Keratinocyte (primary cell): ENCODE measurements at regions not wholly inside any gene's neighbourhood (a gene's known extent, or its start where the extent isn't known, plus 50 kb on each side); places are given as distances from the start of the nearest gene placed in this dataset.
A peak's percentile ranks its signal among the peaks of the same experiment; 100 is the strongest.

Source experiments
- DNase-seq: peaks from one replicate; pipeline ENCODE4 v3.0.0-alpha.2; 2011; ENCODE audit warnings: low read depth, missing footprints, low spot score
- FAIRE-seq: peaks from 2 replicates; lab custom pipeline; 2011; peaks lifted over from hg19 to GRCh38; lab: Jason Lieb, UNC
- H2AFZ ChIP-seq: 2 replicates; pipeline ENCODE4 v1.6.0; 2012; ENCODE audit warnings: low read length, control low read depth, inconsistent platforms; ENCODE audit not compliant: control insufficient read depth
- H3K27ac ChIP-seq: 2 replicates; pipeline ENCODE4 v1.5.1; 2011; ENCODE audit warnings: low read length; ENCODE audit not compliant: control insufficient read depth, insufficient read depth
- H3K27me3 ChIP-seq: 3 replicates; pipeline ENCODE4 v1.6.0; 2011; ENCODE audit warnings: low read length; ENCODE audit not compliant: control insufficient read depth, insufficient read depth; ENCODE audit errors: extremely low read depth
- H3K36me3 ChIP-seq, 2 experiments: 2 replicates in 1 of 2; 3 replicates in 1 of 2; pipeline ENCODE4 v1.5.1; 2011; ENCODE audit warnings: low read length in 2 of 2, mild to moderate bottlenecking in 1 of 2; ENCODE audit not compliant: control insufficient read depth in 2 of 2, insufficient read depth in 2 of 2; ENCODE audit errors: extremely low read depth in 1 of 2
- H3K4me1 ChIP-seq: 3 replicates; pipeline ENCODE4 v1.5.1; 2011; ENCODE audit warnings: low read length; ENCODE audit not compliant: control insufficient read depth, insufficient read depth; ENCODE audit errors: extremely low read depth
- H3K4me2 ChIP-seq: 3 replicates; pipeline ENCODE4 v1.6.0; 2011; ENCODE audit warnings: low read depth, low read length; ENCODE audit not compliant: control insufficient read depth, insufficient read depth; ENCODE audit errors: extremely low read depth
- H3K4me3 ChIP-seq, 3 experiments: fragments of 200-600 bp in 1 of 3; sonication (generic) in 1 of 3; 2 replicates in 2 of 3; 3 replicates in 1 of 3; pipeline ENCODE4 v1.5.1; 2011 to 2016; ENCODE audit warnings: low read length in 3 of 3, mild to moderate bottlenecking in 3 of 3, control low read depth in 2 of 3, inconsistent platforms in 1 of 3, low read depth in 1 of 3, mixed read lengths in 1 of 3, mixed run types in 1 of 3, moderate library complexity in 1 of 3; ENCODE audit not compliant: control insufficient read depth in 2 of 3, insufficient read depth in 2 of 3; ENCODE audit errors: extremely low read depth in 1 of 3
- H3K79me2 ChIP-seq: 2 replicates; pipeline ENCODE4 v1.6.0; 2012; ENCODE audit warnings: low read length; ENCODE audit not compliant: control insufficient read depth, insufficient read depth
- H3K9ac ChIP-seq: 3 replicates; pipeline ENCODE4 v1.6.0; 2011; ENCODE audit warnings: low read length; ENCODE audit not compliant: control insufficient read depth, insufficient read depth; ENCODE audit errors: extremely low read depth
- H3K9me1 ChIP-seq: 3 replicates; pipeline ENCODE4 v1.6.0; 2011; ENCODE audit warnings: low read length; ENCODE audit not compliant: control insufficient read depth, insufficient read depth; ENCODE audit errors: extremely low read depth
- H3K9me3 ChIP-seq: 2 replicates; pipeline ENCODE4 v1.5.1; 2012; ENCODE audit warnings: low read depth, low read length; ENCODE audit not compliant: control insufficient read depth
- H4K20me1 ChIP-seq: 3 replicates; pipeline ENCODE4 v1.6.0; 2011; ENCODE audit warnings: low read length; ENCODE audit not compliant: control insufficient read depth, insufficient read depth; ENCODE audit errors: extremely low read depth
- EZH2 ChIP-seq: IDR thresholded peaks from one replicate; pipeline ENCODE4 v1.6.1; 2012; ENCODE audit warnings: inconsistent platforms, mild to moderate bottlenecking, low read length, moderate library complexity
- dilution Hi-C: fragments of 300-500 bp; cut with MboI; formaldehyde crosslinking; loops from one replicate; pipeline ENCODE4 v1.7.0; 2020; ENCODE audit warnings: low sequenced_read_pairs; ENCODE audit not compliant: extremely low pct_ligation_motif_present
- TF ChIP-seq, protein P1 (sequence below), 3 experiments: IDR thresholded peaks in 1 of 3; conservative IDR thresholded peaks in 1 of 3; optimal IDR thresholded peaks in 1 of 3; 2 replicates in 2 of 3; 3 replicates in 1 of 3; pipeline versions ENCODE3 to v1.5.1; 2011; ENCODE audit warnings: low read length in 3 of 3, mild to moderate bottlenecking in 3 of 3, moderate library complexity in 2 of 3, control low read depth in 1 of 3, inconsistent platforms in 1 of 3; ENCODE audit not compliant: insufficient read depth in 2 of 3; ENCODE audit errors: extremely low read depth in 1 of 3

DNA sequence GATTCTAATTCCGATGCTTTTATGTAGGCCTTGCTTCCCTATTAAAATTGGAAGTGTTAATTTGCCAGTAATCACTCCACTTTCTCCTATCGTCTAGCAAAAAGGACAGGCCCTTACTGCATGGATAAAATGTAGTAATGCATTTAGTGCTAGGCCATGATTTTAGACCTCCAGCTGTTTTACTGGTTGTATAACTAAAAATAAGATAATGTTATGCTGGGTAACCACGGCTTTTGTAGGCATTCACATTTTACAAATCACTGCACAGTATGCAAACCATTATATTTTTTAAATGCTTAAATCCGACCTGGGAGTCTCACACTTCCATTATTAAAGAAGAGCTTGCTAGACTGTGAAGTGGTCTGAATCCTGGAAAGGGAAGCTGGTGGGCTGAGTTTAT is 179.5 kb downstream of the TFAP2A start:
- H3K36me3 ChIP-seq = no peaks in the 10 kb centered on the region
- H3K27ac ChIP-seq = no peak overlapping the region
- no peaks in the 10 kb centered on the region for H3K79me2 ChIP-seq
- no peak for TF ChIP-seq EZH2
- TF ChIP-seq, protein P1, sequence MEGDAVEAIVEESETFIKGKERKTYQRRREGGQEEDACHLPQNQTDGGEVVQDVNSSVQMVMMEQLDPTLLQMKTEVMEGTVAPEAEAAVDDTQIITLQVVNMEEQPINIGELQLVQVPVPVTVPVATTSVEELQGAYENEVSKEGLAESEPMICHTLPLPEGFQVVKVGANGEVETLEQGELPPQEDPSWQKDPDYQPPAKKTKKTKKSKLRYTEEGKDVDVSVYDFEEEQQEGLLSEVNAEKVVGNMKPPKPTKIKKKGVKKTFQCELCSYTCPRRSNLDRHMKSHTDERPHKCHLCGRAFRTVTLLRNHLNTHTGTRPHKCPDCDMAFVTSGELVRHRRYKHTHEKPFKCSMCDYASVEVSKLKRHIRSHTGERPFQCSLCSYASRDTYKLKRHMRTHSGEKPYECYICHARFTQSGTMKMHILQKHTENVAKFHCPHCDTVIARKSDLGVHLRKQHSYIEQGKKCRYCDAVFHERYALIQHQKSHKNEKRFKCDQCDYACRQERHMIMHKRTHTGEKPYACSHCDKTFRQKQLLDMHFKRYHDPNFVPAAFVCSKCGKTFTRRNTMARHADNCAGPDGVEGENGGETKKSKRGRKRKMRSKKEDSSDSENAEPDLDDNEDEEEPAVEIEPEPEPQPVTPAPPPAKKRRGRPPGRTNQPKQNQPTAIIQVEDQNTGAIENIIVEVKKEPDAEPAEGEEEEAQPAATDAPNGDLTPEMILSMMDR (optimal IDR thresholded peaks at IDR 0.05 in 1 of 3, IDR thresholded peaks at IDR 0.05 in 1 of 3, conservative IDR thresholded peaks at IDR 0.05 in 1 of 3; ENCODE audit: extremely low read depth in 1 of 3, insufficient read depth in 2 of 3, low read length in 3 of 3) = no peak
- no peaks in the 10 kb centered on the region for H3K27me3 ChIP-seq
- DNase-seq = no peak
- peaks cover 22% of the 10 kb centered on the region for H3K4me1 ChIP-seq
- no peaks in the 10 kb centered on the region for H3K9me3 ChIP-seq
- H3K4me3 ChIP-seq = no peak overlapping the region
- H3K4me2 ChIP-seq = no peak overlapping the region
- peak overlapping the region; percentile 63 for H2AFZ ChIP-seq
- no peaks in the 10 kb centered on the region for H3K9me1 ChIP-seq
- H3K9ac ChIP-seq = no peak overlapping the region
- no peaks in the 10 kb centered on the region for H4K20me1 ChIP-seq
- FAIRE-seq = no peak
- dilution Hi-C loops = no loop called here

DNA sequence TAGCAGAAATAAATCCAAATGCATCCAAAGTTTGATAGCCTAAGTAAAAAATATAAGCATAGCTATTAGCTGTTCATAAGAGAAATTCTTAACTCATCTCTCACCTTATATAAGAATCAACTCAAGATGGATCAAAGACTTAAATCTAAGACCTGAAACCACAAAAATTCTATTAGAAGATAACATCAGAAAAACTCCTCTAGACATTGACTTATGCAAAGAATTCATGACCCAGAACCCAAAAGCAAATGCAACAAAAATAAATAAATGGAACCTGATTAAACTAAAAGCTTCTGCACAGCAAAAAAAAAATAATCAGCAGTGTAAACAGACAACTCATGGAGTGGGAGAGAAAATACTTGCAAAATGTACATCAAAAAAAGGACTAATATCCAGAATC is 184.3 kb downstream of the TFAP2A start:
- no peaks in the 10 kb centered on the region for H3K36me3 ChIP-seq
- no peak overlapping the region for H2AFZ ChIP-seq
- no peak for TF ChIP-seq EZH2
- TF ChIP-seq, protein P1 (optimal IDR thresholded peaks at IDR 0.05 in 1 of 3, IDR thresholded peaks at IDR 0.05 in 1 of 3, conservative IDR thresholded peaks at IDR 0.05 in 1 of 3; ENCODE audit: extremely low read depth in 1 of 3, insufficient read depth in 2 of 3, low read length in 3 of 3) = no peak
- H3K9me1 ChIP-seq = no peaks in the 10 kb centered on the region
- no peak overlapping the region for H3K4me2 ChIP-seq
- H3K79me2 ChIP-seq = no peaks in the 10 kb centered on the region
- no peak overlapping the region for H3K9ac ChIP-seq
- H3K27ac ChIP-seq = no peak overlapping the region
- H4K20me1 ChIP-seq = no peaks in the 10 kb centered on the region
- no peaks in the 10 kb centered on the region for H3K27me3 ChIP-seq
- H3K9me3 ChIP-seq = no peaks in the 10 kb centered on the region
- DNase-seq (no peak), FAIRE-seq (no peak)
- no peaks in the 10 kb centered on the region for H3K4me1 ChIP-seq
- dilution Hi-C loops = no loop called here
- H3K4me3 ChIP-seq = no peak overlapping the region
